Hepatocyte (in vitro differentiated cells): ENCODE measurements at regions not wholly inside any gene's neighbourhood (a gene's known extent, or its start where the extent isn't known, plus 50 kb on each side); places are given as distances from the start of the nearest gene placed in this dataset.

Experiments
- DNase-seq: peaks from one replicate; pipeline ENCODE4 v3.0.0-alpha.2; 2016; ENCODE audit warnings: low spot score
- H2AFZ ChIP-seq: fragments of 200-600 bp; sonication (generic); 2 replicates; pipeline ENCODE4 v1.6.0; 2016; ENCODE audit warnings: antibody characterized with exemption, mild to moderate bottlenecking
- H3K27ac ChIP-seq: fragments of 200-600 bp; sonication (generic); 2 replicates; pipeline ENCODE4 v1.5.1; 2016; ENCODE audit warnings: mild to moderate bottlenecking
- H3K27me3 ChIP-seq: fragments of 200-600 bp; sonication (generic); 2 replicates; pipeline ENCODE4 v1.6.1; 2016
- H3K36me3 ChIP-seq: fragments of 200-600 bp; sonication (generic); replicated peaks from 2 replicates; pipeline ENCODE4 v1.5.1; 2016; ENCODE audit warnings: low read depth; ENCODE audit not compliant: insufficient read depth
- H3K4me1 ChIP-seq: fragments of 200-600 bp; sonication (generic); 2 replicates; pipeline ENCODE4 v1.5.1; 2016; ENCODE audit warnings: mild to moderate bottlenecking, moderate library complexity; ENCODE audit not compliant: insufficient read depth
- H3K4me2 ChIP-seq: fragments of 200-600 bp; sonication (generic); 2 replicates; pipeline ENCODE4 v1.6.0; 2016
- H3K4me3 ChIP-seq: fragments of 200-600 bp; sonication (generic); 2 replicates; pipeline ENCODE4 v1.5.1; 2016; ENCODE audit warnings: mild to moderate bottlenecking
- H3K79me2 ChIP-seq: fragments of 200-600 bp; sonication (generic); 2 replicates; pipeline ENCODE4 v1.6.0; 2017; ENCODE audit warnings: mild to moderate bottlenecking
- H3K9me2 ChIP-seq: fragments of 200-600 bp; sonication (generic); replicated peaks from 2 replicates; pipeline ENCODE4 v1.6.0; 2017; ENCODE audit warnings: mild to moderate bottlenecking; ENCODE audit not compliant: insufficient read depth
- H3K9me3 ChIP-seq: fragments of 200-600 bp; sonication (generic); 2 replicates; pipeline ENCODE4 v1.5.1; 2016; ENCODE audit warnings: low read depth, mild to moderate bottlenecking
- H4K20me1 ChIP-seq: fragments of 200-600 bp; sonication (generic); 2 replicates; pipeline ENCODE4 v1.6.0; 2016; ENCODE audit warnings: mild to moderate bottlenecking; ENCODE audit not compliant: insufficient read depth, poor library complexity, severe bottlenecking
- CTCF ChIP-seq: fragments of 200-600 bp; sonication (generic); IDR thresholded peaks from 2 replicates; pipeline ENCODE4 v1.5.1; 2016; ENCODE audit warnings: antibody characterized with exemption, mild to moderate bottlenecking; ENCODE audit not compliant: poor library complexity
- EZH2 ChIP-seq: fragments of 200-600 bp; sonication (generic); IDR thresholded peaks from 2 replicates; pipeline ENCODE4 v1.6.1; 2016; ENCODE audit warnings: antibody characterized with exemption, mild to moderate bottlenecking, borderline replicate concordance
- EZH2phosphoT487 ChIP-seq: fragments of 200-600 bp; sonication (generic); IDR thresholded peaks from one replicate; pipeline ENCODE4 v1.6.1; 2018; ENCODE audit warnings: antibody characterized with exemption, mild to moderate bottlenecking, low read depth, moderate library complexity; ENCODE audit not compliant: unreplicated experiment, severe bottlenecking
- WGBS: methylation state at CpG from one replicate; pipeline ENCODE4 v1.1.6; 2016; ENCODE audit warnings: low lambda C conversion rate; ENCODE audit errors: missing lambda C conversion rate; 5-methylcytosine and 5-hydroxymethylcytosine counted together

GRCh38 chr7:128166603-128167041 is 74.5 kb upstream of the LEP start:
- H3K4me1 ChIP-seq = peaks cover 6% of the 10 kb centered on the region
- peak overlapping the region; percentile 100 for H3K4me2 ChIP-seq
- H3K27ac ChIP-seq = no peak overlapping the region
- no peaks in the 10 kb centered on the region for H4K20me1 ChIP-seq
- no peak for TF ChIP-seq CTCF
- TF ChIP-seq EZH2phosphoT487 = peak; percentile 75
- TF ChIP-seq EZH2 = peak; percentile 95
- no peaks in the 10 kb centered on the region for H3K36me3 ChIP-seq
- peak overlapping the region; percentile 74 for H2AFZ ChIP-seq
- H3K9me3 ChIP-seq = no peaks in the 10 kb centered on the region
- H3K4me3 ChIP-seq = peak overlapping the region; percentile 58
- H3K27me3 ChIP-seq = peaks cover 83% of the 10 kb centered on the region
- H3K79me2 ChIP-seq = no peaks in the 10 kb centered on the region
- no peaks in the 10 kb centered on the region for H3K9me2 ChIP-seq
- WGBS = under 1% methylated on average over 43 of the region's 44 CpGs
- DNase-seq = peak; percentile 44

- Histone ChIP-seq H3K27ac (no peak overlapping the region), H3K4me1 (peaks cover 6% of the 10 kb centered on the region), H3K4me3 (peak overlapping the region; percentile 58), H3K27me3 (peaks cover 83% of the 10 kb centered on the region), H3K9me3 (no peaks in the 10 kb centered on the region), H3K79me2 (no peaks in the 10 kb centered on the region), H3K9me2 (no peaks in the 10 kb centered on the region), H3K36me3 (no peaks in the 10 kb centered on the region), H4K20me1 (no peaks in the 10 kb centered on the region), H3K4me2 (peak overlapping the region; percentile 100), H2AFZ (peak overlapping the region; percentile 74)
- WGBS = under 1% methylated on average over 50 of the region's 59 CpGs
- no peak for TF ChIP-seq CTCF
- peak; percentile 32 for TF ChIP-seq EZH2phosphoT487
- peak; percentile 41 for TF ChIP-seq EZH2
- DNase-seq = peak; percentile 76
Measured at GRCh38 chr7:128167042-128167701, 73.9 kb upstream of the LEP start.

- Histone ChIP-seq H3K9me3 (no peaks in the 10 kb centered on the region), H3K9me2 (no peaks in the 10 kb centered on the region), H3K4me3 (peak overlapping the region; percentile 58), H3K4me2 (peak overlapping the region; percentile 100), H2AFZ (no peak overlapping the region), H3K79me2 (no peaks in the 10 kb centered on the region), H3K4me1 (peaks cover 6% of the 10 kb centered on the region), H3K27ac (no peak overlapping the region), H3K36me3 (no peaks in the 10 kb centered on the region), H4K20me1 (no peaks in the 10 kb centered on the region), H3K27me3 (peaks cover 90% of the 10 kb centered on the region)
- WGBS = 12% methylated on average over 53 of the region's 59 CpGs
- DNase-seq = no peak
- no peak for TF ChIP-seq EZH2phosphoT487
- peak; percentile 62 for TF ChIP-seq EZH2
- TF ChIP-seq CTCF = no peak
Measured at GRCh38 chr7:128167791-128168666, 73.0 kb upstream of the LEP start.
